ENCODE measurements at regions not wholly inside any gene's neighbourhood (a gene's known extent, or its start where the extent isn't known, plus 50 kb on each side); places are given as distances from the start of the nearest gene placed in this dataset.

- TF ChIP-seq CTCF (IDR thresholded peaks at IDR 0.05; ENCODE audit: extremely low read depth in 1 of 2, insufficient read depth in 1 of 2, low read depth in 1 of 2, low read length in 2 of 2): no peak
- TF ChIP-seq MYC (IDR thresholded peaks at IDR 0.05; ENCODE audit: low read depth, low read length): no peak
- TF ChIP-seq POLR2A (IDR thresholded peaks at IDR 0.05; ENCODE audit: low read depth, low read length): no peak
- TF ChIP-seq EZH2 (IDR thresholded peaks at IDR 0.05; ENCODE audit: borderline replicate concordance, low read depth, low read length, severe bottlenecking): no peak
- TF ChIP-seq FOS (IDR thresholded peaks at IDR 0.05; ENCODE audit: borderline replicate concordance, insufficient read depth, low read length): no peak
- no peak for TF ChIP-seq POLR2AphosphoS5 (IDR thresholded peaks at IDR 0.05; ENCODE audit: insufficient read depth, low read depth, low read length)
- TF ChIP-seq GATA2 (IDR thresholded peaks at IDR 0.05; ENCODE audit: insufficient read depth, insufficient read length, low read depth, low read length): no peak
- TF ChIP-seq JUN (IDR thresholded peaks at IDR 0.05; ENCODE audit: borderline replicate concordance, insufficient read depth, insufficient read length, low read depth): no peak
Measured at GRCh38 chr6:4673861-4674260, 102.3 kb upstream of the CDYL start.
